ENCODE measurements at regions not wholly inside any gene's neighbourhood (a gene's known extent, or its start where the extent isn't known, plus 50 kb on each side); places are given as distances from the start of the nearest gene placed in this dataset.

GRCh38 chr6:104608101-104608500, 251.6 kb downstream of the HACE1 start:
- no peaks in the 10 kb centered on the region for H3K36me3 ChIP-seq (replicated peaks in 1 of 2)
- H3K27ac ChIP-seq, result no peak overlapping the region
- 80 to 89% (median 87%) methylated on average over 5 of the region's 5 CpGs for WGBS, 4 donors
- H3K9me3 ChIP-seq (replicated peaks in 1 of 3), result no peaks in the 10 kb centered on the region
- no peaks in the 10 kb centered on the region for H3K4me1 ChIP-seq (replicated peaks in 1 of 2)
- TF ChIP-seq, protein P1, sequence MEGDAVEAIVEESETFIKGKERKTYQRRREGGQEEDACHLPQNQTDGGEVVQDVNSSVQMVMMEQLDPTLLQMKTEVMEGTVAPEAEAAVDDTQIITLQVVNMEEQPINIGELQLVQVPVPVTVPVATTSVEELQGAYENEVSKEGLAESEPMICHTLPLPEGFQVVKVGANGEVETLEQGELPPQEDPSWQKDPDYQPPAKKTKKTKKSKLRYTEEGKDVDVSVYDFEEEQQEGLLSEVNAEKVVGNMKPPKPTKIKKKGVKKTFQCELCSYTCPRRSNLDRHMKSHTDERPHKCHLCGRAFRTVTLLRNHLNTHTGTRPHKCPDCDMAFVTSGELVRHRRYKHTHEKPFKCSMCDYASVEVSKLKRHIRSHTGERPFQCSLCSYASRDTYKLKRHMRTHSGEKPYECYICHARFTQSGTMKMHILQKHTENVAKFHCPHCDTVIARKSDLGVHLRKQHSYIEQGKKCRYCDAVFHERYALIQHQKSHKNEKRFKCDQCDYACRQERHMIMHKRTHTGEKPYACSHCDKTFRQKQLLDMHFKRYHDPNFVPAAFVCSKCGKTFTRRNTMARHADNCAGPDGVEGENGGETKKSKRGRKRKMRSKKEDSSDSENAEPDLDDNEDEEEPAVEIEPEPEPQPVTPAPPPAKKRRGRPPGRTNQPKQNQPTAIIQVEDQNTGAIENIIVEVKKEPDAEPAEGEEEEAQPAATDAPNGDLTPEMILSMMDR (IDR thresholded peaks at IDR 0.05), result no peak
- no peak for TF ChIP-seq POLR2A (IDR thresholded peaks at IDR 0.05)
- no peak overlapping the region for H3K4me3 ChIP-seq
- intact Hi-C loops (cut with DNase I), result no loop called here
- H3K27me3 ChIP-seq, result no peaks in the 10 kb centered on the region
- DNase-seq, result no peak

DNA sequence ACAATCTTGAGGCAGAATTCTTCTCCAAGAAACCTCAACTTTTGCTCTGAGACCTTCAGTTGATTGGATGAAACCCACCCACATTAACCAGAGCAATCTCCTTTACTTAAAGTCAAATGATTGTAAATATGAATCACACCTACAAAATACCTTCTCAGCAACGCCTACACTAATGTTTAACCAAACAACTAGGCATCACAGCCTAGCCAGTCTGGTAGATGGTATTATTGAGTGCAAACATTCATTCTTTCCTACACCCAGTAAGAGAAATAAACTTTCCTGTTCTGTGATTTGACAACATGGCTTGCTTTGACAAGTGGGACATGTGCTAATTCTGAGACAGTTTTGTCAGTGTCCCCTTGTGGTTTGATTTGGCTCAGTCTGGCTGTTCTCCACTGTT, 252.2 kb downstream of the HACE1 start:
- WGBS, 4 donors, result 66 to 76% (median 72%) methylated on average over 1 of the region's 1 CpG
- TF ChIP-seq, protein P1 (IDR thresholded peaks at IDR 0.05), result no peak
- no peak for TF ChIP-seq POLR2A (IDR thresholded peaks at IDR 0.05)
- Histone ChIP-seq H3K27me3 (no peaks in the 10 kb centered on the region), H3K27ac (no peak overlapping the region), H3K9me3 (replicated peaks in 1 of 3) (no peaks in the 10 kb centered on the region), H3K36me3 (replicated peaks in 1 of 2) (no peaks in the 10 kb centered on the region), H3K4me1 (replicated peaks in 1 of 2) (no peaks in the 10 kb centered on the region), H3K4me3 (no peak overlapping the region)
- no peak for DNase-seq
- intact Hi-C loops (cut with DNase I), result no loop called here

GRCh38 chr6:104606361-104606760, 253.4 kb downstream of the HACE1 start:
- Histone ChIP-seq H3K27me3 (no peaks in the 10 kb centered on the region), H3K9me3 (replicated peaks in 1 of 3) (no peaks in the 10 kb centered on the region), H3K27ac (no peak overlapping the region), H3K4me3 (no peak overlapping the region), H3K4me1 (replicated peaks in 1 of 2) (peaks cover 0 to 3% of the 10 kb centered on the region in 2 donors), H3K36me3 (replicated peaks in 1 of 2) (no peaks in the 10 kb centered on the region)
- DNase-seq, result no peak
- TF ChIP-seq POLR2A (IDR thresholded peaks at IDR 0.05), result no peak
- TF ChIP-seq, protein P1 (IDR thresholded peaks at IDR 0.05), result no peak
- intact Hi-C loops (cut with DNase I), result no loop called here
- WGBS, 4 donors, result 78 to 93% (median 80%) methylated on average over 1 of the region's 1 CpG

DNA sequence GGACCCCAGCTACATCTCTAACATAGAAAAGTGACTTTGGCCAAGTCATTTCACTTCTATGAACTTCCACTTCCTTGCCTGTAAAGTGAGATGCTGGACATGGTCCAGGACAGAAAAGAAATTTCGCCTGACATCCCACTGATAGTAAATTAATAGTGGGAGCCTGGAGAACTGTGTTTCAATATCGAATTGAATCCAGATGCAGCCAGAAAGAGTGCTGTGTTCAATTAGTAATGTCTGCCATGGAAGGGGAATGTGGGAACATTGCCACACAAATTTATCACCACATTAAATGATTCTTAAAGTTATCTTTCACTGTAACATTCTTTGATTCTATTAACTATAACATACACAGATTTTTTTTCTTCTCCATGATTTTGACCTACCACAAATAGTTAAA, 255.0 kb downstream of the HACE1 start:
- DNase-seq, result no peak
- 53 to 69% (median 62%) methylated on average over 2 of the region's 2 CpGs for WGBS, 4 donors
- H3K9me3 ChIP-seq (replicated peaks in 1 of 3), result no peaks in the 10 kb centered on the region
- H3K4me1 ChIP-seq (replicated peaks in 1 of 2), result peaks cover 0 to 11% of the 10 kb centered on the region in 2 donors
- H3K27ac ChIP-seq, result no peak overlapping the region
- no peaks in the 10 kb centered on the region for H3K27me3 ChIP-seq
- TF ChIP-seq, protein P1 (IDR thresholded peaks at IDR 0.05), result no peak
- TF ChIP-seq POLR2A (IDR thresholded peaks at IDR 0.05), result no peak
- H3K4me3 ChIP-seq, result no peak overlapping the region
- no peaks in the 10 kb centered on the region for H3K36me3 ChIP-seq (replicated peaks in 1 of 2)
- intact Hi-C loops (cut with DNase I), result no loop called here
